ENCODE measurements at regions not wholly inside any gene's neighbourhood (a gene's known extent, or its start where the extent isn't known, plus 50 kb on each side); places are given as distances from the start of the nearest gene placed in this dataset.
"Not testable (repeated sequence)": the region's sequence is repeated elsewhere in the genome, so short reads cannot be mapped to it uniquely, and the experiment has no call there.

- peaks cover 42 to 51% of the 10 kb centered on the region in 2 experiments for H3K9me3 ChIP-seq (ENCODE audit: insufficient read depth in 2 of 2, low read depth in 1 of 2, low read length in 1 of 2)
- H3K4me2 ChIP-seq (ENCODE audit: insufficient read depth in 1 of 2, low read depth in 2 of 2, low read length in 2 of 2); H3K27ac ChIP-seq (ENCODE audit: low read depth, low read length); H4K5ac ChIP-seq (ENCODE audit: insufficient read length, low read depth, low read length); H3K14ac ChIP-seq (ENCODE audit: insufficient read length); H2BK12ac ChIP-seq (ENCODE audit: low read depth, low read length); H3K79me2 ChIP-seq (ENCODE audit: control insufficient read depth in 1 of 2, insufficient read depth in 2 of 2, low read length in 2 of 2); H3K23ac ChIP-seq (ENCODE audit: insufficient read length); H2BK15ac ChIP-seq (ENCODE audit: low read length); POLR2A ChIA-PET (ENCODE audit: partially characterized antibody); H2AFZ ChIP-seq (ENCODE audit: low read length); H2BK20ac ChIP-seq (ENCODE audit: low read length); H3K23me2 ChIP-seq (ENCODE audit: low read depth, low read length); H2AK5ac ChIP-seq (ENCODE audit: low read depth, low read length); H3K79me1 ChIP-seq (ENCODE audit: low read depth, low read length); DNase-seq (ENCODE audit: low read depth in 1 of 2, low spot score in 2 of 2); H4K20me1 ChIP-seq (replicated peaks in 1 of 2; ENCODE audit: control insufficient read depth in 1 of 2, insufficient read depth in 2 of 2, low read length in 2 of 2); H2BK5ac ChIP-seq (ENCODE audit: low read depth, low read length); H2BK120ac ChIP-seq (replicated peaks; ENCODE audit: low read depth, low read length); H4K91ac ChIP-seq (replicated peaks; ENCODE audit: insufficient read length, low read length); H3K36me3 ChIP-seq (ENCODE audit: control insufficient read depth in 2 of 4, insufficient read depth in 4 of 4, low read length in 3 of 4); H3K4me1 ChIP-seq (replicated peaks in 1 of 4; ENCODE audit: control insufficient read depth in 3 of 4, insufficient read depth in 4 of 4, low read length in 3 of 4); CTCF ChIA-PET (ENCODE audit: partially characterized antibody); H3K4me3 ChIP-seq (ENCODE audit: extremely low read depth in 1 of 4, insufficient read depth in 2 of 4, low read depth in 3 of 4, low read length in 4 of 4); H4K8ac ChIP-seq (ENCODE audit: extremely low read depth, insufficient read depth, low read length); FAIRE-seq; H3K9ac ChIP-seq (replicated peaks in 1 of 4; ENCODE audit: extremely low read depth in 1 of 4, low read depth in 3 of 4, low read length in 3 of 4); H3K27me3 ChIP-seq (replicated peaks in 1 of 4; ENCODE audit: control insufficient read depth in 3 of 4, extremely low read depth in 1 of 4, insufficient read depth in 3 of 4, low read length in 3 of 4); H3K18ac ChIP-seq (ENCODE audit: extremely low read depth, low read length); H3K4ac ChIP-seq (replicated peaks; ENCODE audit: insufficient read length, low read depth, low read length); H3K56ac ChIP-seq (replicated peaks; ENCODE audit: insufficient read length, low read depth, low read length): not testable (repeated sequence)
- 95% methylated on average over 12 of the region's 28 CpGs; no CpG with 5 or more reads in 1 of the 2 experiments for WGBS, 2 experiments (ENCODE audit: extremely low coverage in 1 of 2, insufficient coverage in 1 of 2, insufficient read length in 1 of 2, insufficient replicate concordance in 2 of 2, low coverage in 1 of 2, low lambda C conversion rate in 2 of 2, missing lambda C conversion rate in 1 of 2)
Observed at GRCh38 chr5:45890441-45891080, 194.4 kb upstream of the HCN1 start.
